Choroid plexus epithelial cell (primary cell): ENCODE measurements at regions not wholly inside any gene's neighbourhood (a gene's known extent, or its start where the extent isn't known, plus 50 kb on each side); places are given as distances from the start of the nearest gene placed in this dataset.

Experiments
- DNase-seq: peaks from one replicate; pipeline ENCODE4 v3.0.0-alpha.2; 2010; ENCODE audit warnings: low read depth
- H3K4me3 ChIP-seq: 2 replicates; pipeline ENCODE4 v1.5.1; 2011; ENCODE audit warnings: low read depth, mild to moderate bottlenecking, control low read depth, low read length, moderate library complexity
- TF ChIP-seq, protein P1 (sequence below): conservative IDR thresholded peaks from 2 replicates; pipeline ENCODE4 v1.5.1; 2011; ENCODE audit warnings: low read depth, mild to moderate bottlenecking, control low read depth, inconsistent platforms, low read length, moderate library complexity

DNA sequence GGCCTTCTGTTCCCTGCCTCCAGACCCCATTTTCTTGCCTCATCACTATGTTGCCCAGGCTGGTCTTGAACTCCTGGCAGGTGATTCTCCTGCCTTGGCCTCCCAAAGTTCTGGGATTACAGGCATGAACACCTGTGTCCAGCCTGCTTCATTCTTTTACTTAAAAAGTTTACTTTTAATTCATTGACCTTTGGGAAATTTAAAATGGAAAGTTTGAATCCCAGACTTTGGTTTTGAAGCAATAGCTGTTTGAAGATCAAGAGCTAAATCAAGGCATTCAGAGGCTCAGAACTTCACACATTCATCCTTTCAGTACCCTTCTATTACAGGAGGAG is 79.3 kb upstream of the SESTD1 start:
- no peak for DNase-seq
- no peak overlapping the region for H3K4me3 ChIP-seq
- TF ChIP-seq, protein P1, sequence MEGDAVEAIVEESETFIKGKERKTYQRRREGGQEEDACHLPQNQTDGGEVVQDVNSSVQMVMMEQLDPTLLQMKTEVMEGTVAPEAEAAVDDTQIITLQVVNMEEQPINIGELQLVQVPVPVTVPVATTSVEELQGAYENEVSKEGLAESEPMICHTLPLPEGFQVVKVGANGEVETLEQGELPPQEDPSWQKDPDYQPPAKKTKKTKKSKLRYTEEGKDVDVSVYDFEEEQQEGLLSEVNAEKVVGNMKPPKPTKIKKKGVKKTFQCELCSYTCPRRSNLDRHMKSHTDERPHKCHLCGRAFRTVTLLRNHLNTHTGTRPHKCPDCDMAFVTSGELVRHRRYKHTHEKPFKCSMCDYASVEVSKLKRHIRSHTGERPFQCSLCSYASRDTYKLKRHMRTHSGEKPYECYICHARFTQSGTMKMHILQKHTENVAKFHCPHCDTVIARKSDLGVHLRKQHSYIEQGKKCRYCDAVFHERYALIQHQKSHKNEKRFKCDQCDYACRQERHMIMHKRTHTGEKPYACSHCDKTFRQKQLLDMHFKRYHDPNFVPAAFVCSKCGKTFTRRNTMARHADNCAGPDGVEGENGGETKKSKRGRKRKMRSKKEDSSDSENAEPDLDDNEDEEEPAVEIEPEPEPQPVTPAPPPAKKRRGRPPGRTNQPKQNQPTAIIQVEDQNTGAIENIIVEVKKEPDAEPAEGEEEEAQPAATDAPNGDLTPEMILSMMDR = no peak

DNA sequence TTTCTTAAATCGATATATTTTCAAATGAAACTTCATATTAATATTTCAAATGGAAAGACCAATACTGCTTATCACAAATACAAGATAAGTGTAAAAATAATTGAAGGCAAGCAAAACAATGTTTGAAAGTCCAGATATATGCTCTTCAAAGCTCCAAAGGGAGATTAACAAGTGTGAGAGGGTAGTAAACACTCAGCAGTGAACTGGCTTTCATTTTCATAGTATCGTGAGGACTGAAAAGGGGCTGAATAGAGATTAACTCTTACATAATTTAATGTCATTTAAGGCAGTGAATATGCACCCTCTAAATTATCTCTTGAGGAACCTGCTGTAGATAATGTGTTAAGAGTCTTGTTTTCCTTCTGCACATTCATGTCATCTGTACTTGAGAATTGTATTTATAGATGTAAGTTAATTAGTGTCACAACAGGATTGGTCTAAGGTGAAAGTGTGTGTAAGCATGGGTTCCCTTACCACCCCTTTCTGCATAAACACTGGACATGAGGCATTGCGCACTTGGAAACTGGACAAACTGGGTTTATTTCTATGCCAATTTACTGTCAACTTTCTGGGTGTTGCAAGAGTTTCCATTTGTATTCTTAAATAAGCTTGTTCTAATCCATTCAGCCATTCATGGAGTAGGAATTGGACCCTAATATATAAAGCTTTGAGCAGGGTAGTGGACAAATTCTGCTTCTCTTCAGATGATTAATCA is 76.7 kb upstream of the SESTD1 start:
- DNase-seq = no peak
- H3K4me3 ChIP-seq = no peak overlapping the region
- TF ChIP-seq, protein P1 = no peak

DNA sequence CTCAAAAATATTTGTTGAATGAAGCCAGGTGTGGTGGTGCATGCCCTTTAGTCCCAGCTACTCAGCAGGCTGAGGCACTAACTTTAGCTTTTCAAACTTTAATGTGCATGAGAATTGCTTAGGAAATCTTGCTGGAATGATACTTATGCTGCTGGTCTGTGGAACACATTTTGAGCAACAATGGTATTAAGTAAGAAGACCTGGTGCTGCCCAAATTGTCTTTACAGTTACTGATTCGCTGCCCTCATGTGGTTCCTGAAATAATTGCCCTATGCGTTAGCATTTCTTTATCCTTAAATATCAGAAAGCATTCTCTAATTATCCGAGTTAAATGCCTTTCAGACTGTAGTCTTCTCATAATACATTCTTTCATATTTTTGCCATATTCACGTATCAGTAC is 76.0 kb upstream of the SESTD1 start:
- TF ChIP-seq, protein P1 = peak; percentile 56
- DNase-seq = peak; percentile 85
- H3K4me3 ChIP-seq = no peak overlapping the region

DNA sequence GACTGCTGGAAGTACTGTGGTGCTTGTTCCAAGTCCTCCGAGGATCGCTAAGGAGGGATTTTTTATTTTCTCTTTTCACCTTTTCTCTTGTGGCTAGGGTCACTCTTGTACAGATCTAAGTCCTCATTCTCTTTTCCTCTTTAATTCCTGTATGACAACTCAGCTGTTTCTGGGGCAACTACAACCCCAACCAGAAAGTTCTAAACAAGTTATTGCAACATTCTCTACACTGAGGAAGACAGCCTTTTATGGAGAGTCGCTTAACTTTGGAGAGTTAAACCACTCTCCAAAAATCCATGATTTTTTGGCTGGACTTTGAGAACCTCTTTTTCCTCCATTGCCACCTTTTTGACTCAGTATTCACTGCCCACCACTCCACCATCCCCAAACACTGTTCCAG is 74.0 kb upstream of the SESTD1 start:
- no peak overlapping the region for H3K4me3 ChIP-seq
- DNase-seq = peak; percentile 69
- TF ChIP-seq, protein P1 = no peak

DNA sequence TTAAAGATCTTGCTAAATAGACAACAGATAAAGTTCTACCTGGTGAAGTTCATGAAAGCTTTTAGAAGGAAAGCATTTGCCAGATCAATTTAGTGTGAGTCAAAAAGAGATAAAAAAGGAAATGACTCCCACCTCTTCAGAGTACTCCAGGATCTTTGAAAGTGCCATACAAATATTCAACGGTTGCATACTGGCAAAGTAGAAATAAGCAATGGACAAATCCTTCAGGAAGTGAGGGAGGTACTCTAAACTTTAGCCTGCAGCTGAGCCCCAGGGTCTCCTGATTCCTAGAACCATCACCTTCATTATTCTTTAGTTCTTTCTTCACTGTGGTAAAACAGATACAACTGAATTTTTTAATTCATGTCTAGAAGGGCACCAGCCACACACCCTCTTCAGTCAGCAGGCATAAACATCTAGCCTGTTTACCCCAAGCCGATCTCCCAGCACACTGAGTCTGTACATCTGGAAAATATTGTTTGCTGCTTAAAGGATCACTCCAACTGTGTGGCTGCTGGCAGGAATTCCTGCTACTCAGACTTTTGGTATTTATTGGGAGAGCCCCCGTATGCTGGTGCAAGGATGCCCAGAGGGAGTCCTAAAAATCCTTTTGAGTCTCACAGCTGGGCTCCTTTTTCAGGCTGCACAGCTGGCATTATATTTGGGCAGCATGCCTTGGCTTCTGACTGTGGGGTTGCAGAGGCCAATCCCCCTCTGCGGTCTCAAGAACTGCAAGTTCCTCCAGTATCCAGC is 72.3 kb upstream of the SESTD1 start:
- TF ChIP-seq, protein P1 = no peak
- DNase-seq = peak; percentile 64
- no peak overlapping the region for H3K4me3 ChIP-seq

DNA sequence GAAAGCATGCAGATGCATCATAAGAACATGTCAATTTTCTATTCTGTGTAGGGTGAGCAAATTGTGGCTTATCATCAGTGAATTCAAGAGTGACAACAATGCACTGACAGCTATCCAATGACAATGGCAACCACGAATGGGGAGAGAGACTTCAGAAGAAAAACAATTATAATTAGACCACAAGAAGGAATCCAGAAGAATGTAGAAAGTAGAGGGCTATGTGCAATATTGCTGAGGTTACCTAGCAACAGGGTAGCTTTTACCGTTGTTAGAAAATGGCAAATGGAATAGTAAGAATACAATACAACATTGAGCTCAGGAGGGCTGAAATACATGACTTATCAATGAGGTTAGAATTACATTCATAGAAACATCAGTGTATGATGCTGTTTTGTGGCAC is 71.1 kb upstream of the SESTD1 start:
- peak; percentile 24 for DNase-seq
- H3K4me3 ChIP-seq = no peak overlapping the region
- TF ChIP-seq, protein P1 = no peak

DNA sequence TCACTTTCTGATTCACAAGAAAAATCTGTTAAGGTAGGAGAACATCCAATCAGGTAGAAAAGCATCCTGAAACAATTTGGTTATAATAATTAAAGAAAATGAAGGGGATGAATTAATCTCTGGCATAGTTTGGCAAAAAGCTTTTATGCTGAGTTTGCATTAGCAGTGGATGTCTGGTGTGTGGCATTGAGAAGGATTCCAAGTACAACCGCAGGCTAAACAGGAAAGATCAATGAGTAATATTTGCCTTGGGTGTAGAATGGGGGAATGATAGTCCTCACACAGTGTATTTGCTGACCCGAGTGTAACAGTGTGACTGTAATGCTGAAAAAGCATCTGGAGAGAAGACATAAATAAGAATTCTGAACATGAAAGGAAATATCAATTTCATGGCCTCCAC is 68.3 kb upstream of the SESTD1 start:
- H3K4me3 ChIP-seq = no peak overlapping the region
- TF ChIP-seq, protein P1 = no peak
- DNase-seq = peak; percentile 34
